Neural cell (in vitro differentiated cells): ENCODE measurements at regions not wholly inside any gene's neighbourhood (a gene's known extent, or its start where the extent isn't known, plus 50 kb on each side); places are given as distances from the start of the nearest gene placed in this dataset.

Experiments
- H2AFZ ChIP-seq: fragments of 200-600, 300-800 bp; sonication (generic), shearing (Covaris generic); 2 replicates; pipeline ENCODE4 v1.6.0; 2014; ENCODE audit warnings: low read depth, mild to moderate bottlenecking, antibody characterized with exemption, low read length, moderate library complexity
- H3F3A ChIP-seq: fragments of 200-600 bp; shearing (Covaris generic); 2 replicates; pipeline ENCODE4 v1.6.1; 2016; ENCODE audit warnings: mild to moderate bottlenecking, moderate library complexity, mixed read lengths, antibody characterized with exemption, low read length; ENCODE audit not compliant: insufficient read depth, poor library complexity, severe bottlenecking
- H3K27ac ChIP-seq: fragments of 200-600, 300-800 bp; sonication (generic), shearing (Covaris generic); 2 replicates; pipeline ENCODE4 v1.5.1; 2014; ENCODE audit warnings: mild to moderate bottlenecking, low read length, moderate library complexity
- H3K27me3 ChIP-seq: fragments of 300-800, 200-600 bp; sonication (generic), shearing (Covaris generic); 2 replicates; pipeline ENCODE4 v1.6.0; 2014; ENCODE audit warnings: mild to moderate bottlenecking, low read depth, low read length, moderate library complexity; ENCODE audit not compliant: insufficient read depth
- H3K36me3 ChIP-seq: fragments of 300-800, 200-600 bp; sonication (generic), shearing (Covaris generic); 2 replicates; pipeline ENCODE4 v1.5.1; 2014; ENCODE audit warnings: mild to moderate bottlenecking, antibody characterized with exemption, low read length, moderate library complexity; ENCODE audit not compliant: insufficient read depth
- H3K4me2 ChIP-seq: fragments of 300-800, 200-600 bp; sonication (generic), shearing (Covaris generic); 2 replicates; pipeline ENCODE4 v1.6.0; 2014; ENCODE audit warnings: mild to moderate bottlenecking, low read length
- H3K4me3 ChIP-seq: fragments of 300-800, 200-600 bp; sonication (generic), shearing (Covaris generic); 2 replicates; pipeline ENCODE4 v1.5.1; 2014; ENCODE audit warnings: mild to moderate bottlenecking, low read length, moderate library complexity
- H3K79me2 ChIP-seq: fragments of 200-600 bp; shearing (Covaris generic); replicated peaks from 2 replicates; pipeline ENCODE4 v1.6.0; 2014; ENCODE audit warnings: mild to moderate bottlenecking, low read length, moderate library complexity; ENCODE audit not compliant: insufficient read depth
- H3K9ac ChIP-seq: fragments of 300-800, 200-600 bp; sonication (generic), shearing (Covaris generic); 2 replicates; pipeline ENCODE4 v1.6.1; 2016; ENCODE audit warnings: mild to moderate bottlenecking, low read length, mixed read lengths
- H3K9me2 ChIP-seq: fragments of 200-600 bp; shearing (Covaris generic); 2 replicates; pipeline ENCODE4 v1.6.1; 2016; ENCODE audit warnings: mild to moderate bottlenecking, low read length, mixed read lengths; ENCODE audit not compliant: insufficient read depth
- H3K9me3 ChIP-seq: fragments of 200-600, 300-800 bp; sonication (generic), shearing (Covaris generic); 2 replicates; pipeline ENCODE4 v1.6.1; 2016; ENCODE audit warnings: mild to moderate bottlenecking, mixed run types, low read length, moderate library complexity, mixed read lengths
- H4K20me1 ChIP-seq: fragments of 200-600 bp; shearing (Covaris generic); 2 replicates; pipeline ENCODE4 v1.6.1; 2016; ENCODE audit warnings: mild to moderate bottlenecking, mixed run types; ENCODE audit not compliant: insufficient read depth
- EP300 ChIP-seq: fragments of 450-650 bp; conservative IDR thresholded peaks from 2 replicates; pipeline ENCODE4 v1.6.1; 2014; ENCODE audit warnings: antibody characterized with exemption, mild to moderate bottlenecking, moderate library complexity; ENCODE audit not compliant: poor library complexity, severe bottlenecking
- EZH2 ChIP-seq: fragments of 200-600, 300-800 bp; shearing (Covaris generic), sonication (generic); IDR thresholded peaks from 2 replicates; pipeline ENCODE4 v1.6.1; 2014; ENCODE audit warnings: antibody characterized with exemption, low read length, borderline replicate concordance, mild to moderate bottlenecking; ENCODE audit not compliant: insufficient read depth, poor library complexity, severe bottlenecking
- MXI1 ChIP-seq: fragments of 450-650 bp; conservative IDR thresholded peaks from 2 replicates; pipeline ENCODE4 v1.6.1; 2014; ENCODE audit warnings: antibody characterized with exemption, mild to moderate bottlenecking; ENCODE audit not compliant: poor library complexity, severe bottlenecking
- POLR2AphosphoS5 ChIP-seq: IDR thresholded peaks from 2 replicates; pipeline ENCODE4 v1.6.1; 2012
- RAD21 ChIP-seq: fragments of 450-650 bp; conservative IDR thresholded peaks from 2 replicates; pipeline ENCODE4 v1.6.1; 2014; ENCODE audit warnings: antibody characterized with exemption, mild to moderate bottlenecking, moderate library complexity
- SMC3 ChIP-seq: fragments of 450-650 bp; conservative IDR thresholded peaks from 2 replicates; pipeline ENCODE4 v1.6.1; 2014; ENCODE audit warnings: antibody characterized with exemption, mild to moderate bottlenecking, moderate library complexity; ENCODE audit not compliant: poor library complexity
- TAF1 ChIP-seq: IDR thresholded peaks from 2 replicates; pipeline ENCODE4 v1.6.1; 2012; ENCODE audit warnings: low read depth
- TF ChIP-seq, protein P1 (sequence below): fragments of 450-650 bp; IDR thresholded peaks from 2 replicates; pipeline ENCODE4 v1.5.1; 2014; ENCODE audit warnings: antibody characterized with exemption, mild to moderate bottlenecking, moderate library complexity; ENCODE audit not compliant: poor library complexity, severe bottlenecking
- TF ChIP-seq, protein P2 (sequence below): IDR thresholded peaks from 2 replicates; pipeline ENCODE4 v1.6.1; 2012; ENCODE audit warnings: borderline replicate concordance

- no peaks in the 10 kb centered on the region for H3K27me3 ChIP-seq
- H3K9ac ChIP-seq, result no peak overlapping the region
- H3K79me2 ChIP-seq, result no peaks in the 10 kb centered on the region
- no peaks in the 10 kb centered on the region for H4K20me1 ChIP-seq
- H3K9me2 ChIP-seq, result no peaks in the 10 kb centered on the region
- H2AFZ ChIP-seq, result no peak overlapping the region
- no peak overlapping the region for H3K4me3 ChIP-seq
- no peak overlapping the region for H3K4me2 ChIP-seq
- H3K36me3 ChIP-seq, result no peaks in the 10 kb centered on the region
- no peak for TF ChIP-seq SMC3
- TF ChIP-seq EP300, result no peak
- no peak for TF ChIP-seq MXI1
- TF ChIP-seq, protein P1, sequence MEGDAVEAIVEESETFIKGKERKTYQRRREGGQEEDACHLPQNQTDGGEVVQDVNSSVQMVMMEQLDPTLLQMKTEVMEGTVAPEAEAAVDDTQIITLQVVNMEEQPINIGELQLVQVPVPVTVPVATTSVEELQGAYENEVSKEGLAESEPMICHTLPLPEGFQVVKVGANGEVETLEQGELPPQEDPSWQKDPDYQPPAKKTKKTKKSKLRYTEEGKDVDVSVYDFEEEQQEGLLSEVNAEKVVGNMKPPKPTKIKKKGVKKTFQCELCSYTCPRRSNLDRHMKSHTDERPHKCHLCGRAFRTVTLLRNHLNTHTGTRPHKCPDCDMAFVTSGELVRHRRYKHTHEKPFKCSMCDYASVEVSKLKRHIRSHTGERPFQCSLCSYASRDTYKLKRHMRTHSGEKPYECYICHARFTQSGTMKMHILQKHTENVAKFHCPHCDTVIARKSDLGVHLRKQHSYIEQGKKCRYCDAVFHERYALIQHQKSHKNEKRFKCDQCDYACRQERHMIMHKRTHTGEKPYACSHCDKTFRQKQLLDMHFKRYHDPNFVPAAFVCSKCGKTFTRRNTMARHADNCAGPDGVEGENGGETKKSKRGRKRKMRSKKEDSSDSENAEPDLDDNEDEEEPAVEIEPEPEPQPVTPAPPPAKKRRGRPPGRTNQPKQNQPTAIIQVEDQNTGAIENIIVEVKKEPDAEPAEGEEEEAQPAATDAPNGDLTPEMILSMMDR, result no peak
- no peak for TF ChIP-seq RAD21
- TF ChIP-seq EZH2, result no peak
- no peak for TF ChIP-seq POLR2AphosphoS5
- no peak for TF ChIP-seq TAF1
- TF ChIP-seq, protein P2, sequence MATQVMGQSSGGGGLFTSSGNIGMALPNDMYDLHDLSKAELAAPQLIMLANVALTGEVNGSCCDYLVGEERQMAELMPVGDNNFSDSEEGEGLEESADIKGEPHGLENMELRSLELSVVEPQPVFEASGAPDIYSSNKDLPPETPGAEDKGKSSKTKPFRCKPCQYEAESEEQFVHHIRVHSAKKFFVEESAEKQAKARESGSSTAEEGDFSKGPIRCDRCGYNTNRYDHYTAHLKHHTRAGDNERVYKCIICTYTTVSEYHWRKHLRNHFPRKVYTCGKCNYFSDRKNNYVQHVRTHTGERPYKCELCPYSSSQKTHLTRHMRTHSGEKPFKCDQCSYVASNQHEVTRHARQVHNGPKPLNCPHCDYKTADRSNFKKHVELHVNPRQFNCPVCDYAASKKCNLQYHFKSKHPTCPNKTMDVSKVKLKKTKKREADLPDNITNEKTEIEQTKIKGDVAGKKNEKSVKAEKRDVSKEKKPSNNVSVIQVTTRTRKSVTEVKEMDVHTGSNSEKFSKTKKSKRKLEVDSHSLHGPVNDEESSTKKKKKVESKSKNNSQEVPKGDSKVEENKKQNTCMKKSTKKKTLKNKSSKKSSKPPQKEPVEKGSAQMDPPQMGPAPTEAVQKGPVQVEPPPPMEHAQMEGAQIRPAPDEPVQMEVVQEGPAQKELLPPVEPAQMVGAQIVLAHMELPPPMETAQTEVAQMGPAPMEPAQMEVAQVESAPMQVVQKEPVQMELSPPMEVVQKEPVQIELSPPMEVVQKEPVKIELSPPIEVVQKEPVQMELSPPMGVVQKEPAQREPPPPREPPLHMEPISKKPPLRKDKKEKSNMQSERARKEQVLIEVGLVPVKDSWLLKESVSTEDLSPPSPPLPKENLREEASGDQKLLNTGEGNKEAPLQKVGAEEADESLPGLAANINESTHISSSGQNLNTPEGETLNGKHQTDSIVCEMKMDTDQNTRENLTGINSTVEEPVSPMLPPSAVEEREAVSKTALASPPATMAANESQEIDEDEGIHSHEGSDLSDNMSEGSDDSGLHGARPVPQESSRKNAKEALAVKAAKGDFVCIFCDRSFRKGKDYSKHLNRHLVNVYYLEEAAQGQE, result no peak
- H3K9me3 ChIP-seq, result no peaks in the 10 kb centered on the region
- no peaks in the 10 kb centered on the region for H3F3A ChIP-seq
- no peak overlapping the region for H3K27ac ChIP-seq
Observed at GRCh38 chr2:65820454-65820853, 388.1 kb upstream of the SPRED2 start.

DNA sequence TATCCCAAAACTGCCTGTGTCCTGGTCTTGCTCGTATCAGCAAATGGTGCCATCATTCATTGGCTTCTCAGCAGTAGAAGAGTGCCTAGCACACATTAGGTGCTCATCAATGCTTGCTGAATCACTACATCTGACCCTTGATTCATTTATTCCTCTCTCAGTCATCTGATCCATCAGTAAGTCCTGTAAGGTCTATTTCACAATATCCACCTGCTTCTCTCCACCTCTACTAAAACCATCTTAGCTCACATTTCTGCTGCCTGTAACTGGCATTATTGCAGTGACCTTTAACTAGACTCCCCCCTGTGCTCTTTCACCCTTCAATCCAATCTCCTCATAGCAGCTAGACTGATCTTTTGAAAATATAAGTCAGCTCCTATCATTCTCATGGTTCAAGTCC lies 387.6 kb upstream of the SPRED2 start:
- no peak for TF ChIP-seq TAF1
- TF ChIP-seq EZH2, result no peak
- no peak for TF ChIP-seq SMC3
- TF ChIP-seq, protein P2, result no peak
- no peak for TF ChIP-seq RAD21
- no peak for TF ChIP-seq MXI1
- TF ChIP-seq EP300, result no peak
- TF ChIP-seq, protein P1, result no peak
- TF ChIP-seq POLR2AphosphoS5, result no peak

More for the DNA sequence above, 387.6 kb upstream of the SPRED2 start:
- H3K36me3 ChIP-seq, result no peaks in the 10 kb centered on the region
- H3K9ac ChIP-seq, result no peak overlapping the region
- H3K27ac ChIP-seq, result no peak overlapping the region
- no peaks in the 10 kb centered on the region for H3F3A ChIP-seq
- H2AFZ ChIP-seq, result no peak overlapping the region
- no peak overlapping the region for H3K4me2 ChIP-seq
- no peaks in the 10 kb centered on the region for H3K9me3 ChIP-seq
- no peaks in the 10 kb centered on the region for H3K27me3 ChIP-seq
- H3K4me3 ChIP-seq, result no peak overlapping the region
- H4K20me1 ChIP-seq, result no peaks in the 10 kb centered on the region
- H3K79me2 ChIP-seq, result no peaks in the 10 kb centered on the region
- H3K9me2 ChIP-seq, result no peaks in the 10 kb centered on the region
